Ecto neural progenitor cell (in vitro differentiated cells): ENCODE measurements at regions not wholly inside any gene's neighbourhood (a gene's known extent, or its start where the extent isn't known, plus 50 kb on each side); places are given as distances from the start of the nearest gene placed in this dataset.
A peak's percentile ranks its signal among the peaks of the same experiment; 100 is the strongest.

Source experiments
- DNase-seq: peaks from one replicate; pipeline ENCODE4 v3.0.0-alpha.2; 2018; ENCODE audit warnings: low spot score

GRCh38 chr7:10122551-10123100 lies 851.0 kb upstream of the PHF14 start:
- peak; percentile 60 for DNase-seq

GRCh38 chr7:10128748-10129147 lies 844.9 kb upstream of the PHF14 start:
- no peak for DNase-seq

GRCh38 chr7:10138087-10138854 lies 835.4 kb upstream of the PHF14 start:
- no peak for DNase-seq

GRCh38 chr7:10146271-10146670 lies 827.4 kb upstream of the PHF14 start:
- no peak for DNase-seq

- DNase-seq = no peak
Measured at GRCh38 chr7:10156972-10157371, 816.7 kb upstream of the PHF14 start.

- no peak for DNase-seq
Measured at GRCh38 chr7:10181996-10182395, 791.7 kb upstream of the PHF14 start.

GRCh38 chr7:10192074-10192473 lies 781.6 kb upstream of the PHF14 start:
- DNase-seq = no peak

GRCh38 chr7:10205696-10206095 lies 768.0 kb upstream of the PHF14 start:
- DNase-seq = no peak

GRCh38 chr7:10210000-10210399 lies 763.7 kb upstream of the PHF14 start:
- DNase-seq = no peak

- DNase-seq = no peak
Measured at GRCh38 chr7:10211016-10211415, 762.7 kb upstream of the PHF14 start.

GRCh38 chr7:10211861-10212260 lies 761.8 kb upstream of the PHF14 start:
- no peak for DNase-seq

GRCh38 chr7:10212649-10213048 lies 761.0 kb upstream of the PHF14 start:
- no peak for DNase-seq

GRCh38 chr7:10216462-10216861 lies 757.2 kb upstream of the PHF14 start:
- DNase-seq = no peak

- DNase-seq = no peak
Measured at GRCh38 chr7:10221084-10221483, 752.6 kb upstream of the PHF14 start.

- no peak for DNase-seq
Measured at GRCh38 chr7:10222976-10223375, 750.7 kb upstream of the PHF14 start.

GRCh38 chr7:10225275-10225674 lies 748.4 kb upstream of the PHF14 start:
- DNase-seq = no peak

GRCh38 chr7:10237306-10237705 lies 736.4 kb upstream of the PHF14 start:
- no peak for DNase-seq

GRCh38 chr7:10238641-10239040 lies 735.0 kb upstream of the PHF14 start:
- no peak for DNase-seq

- no peak for DNase-seq
Measured at GRCh38 chr7:10239695-10240345, 733.9 kb upstream of the PHF14 start.

GRCh38 chr7:10245406-10245805 lies 728.3 kb upstream of the PHF14 start:
- no peak for DNase-seq

GRCh38 chr7:10257438-10257837 lies 716.2 kb upstream of the PHF14 start:
- DNase-seq = no peak

GRCh38 chr7:10266976-10267375 lies 706.7 kb upstream of the PHF14 start:
- DNase-seq = no peak

GRCh38 chr7:10268034-10268433 lies 705.6 kb upstream of the PHF14 start:
- DNase-seq = no peak

GRCh38 chr7:10282909-10283308 lies 690.8 kb upstream of the PHF14 start:
- DNase-seq = no peak
